ENCODE measurements at regions not wholly inside any gene's neighbourhood (a gene's known extent, or its start where the extent isn't known, plus 50 kb on each side); places are given as distances from the start of the nearest gene placed in this dataset.

GRCh38 chr6:137754866-137755265 is 112.2 kb upstream of the TNFAIP3 start:
- TF ChIP-seq CTCF (IDR thresholded peaks at IDR 0.05) (no peak), POLR2A (IDR thresholded peaks at IDR 0.05) (no peak)

Data from lower leg skin (tissue), 3 donors.